Cardiac fibroblast (primary cell): ENCODE measurements at regions not wholly inside any gene's neighbourhood (a gene's known extent, or its start where the extent isn't known, plus 50 kb on each side); places are given as distances from the start of the nearest gene placed in this dataset.
A peak's percentile ranks its signal among the peaks of the same experiment; 100 is the strongest.

Source experiments
- DNase-seq, 2 donors: peaks; one replicate each; pipeline versions ENCODE4 v3.0.0 to v3.0.0-alpha.2; 2010; ENCODE audit warnings: low read depth in 2 of 2
- H3K4me3 ChIP-seq, 2 donors: replicated peaks in 1 of 2; 1 replicate in 1 of 2; 2 replicates in 1 of 2; pipeline ENCODE4 v1.5.1; 2011; ENCODE audit warnings: low read depth in 2 of 2, low read length in 2 of 2, mild to moderate bottlenecking in 2 of 2, moderate library complexity in 1 of 2
- CTCF ChIP-seq: IDR thresholded peaks from one replicate; pipeline ENCODE4 v1.5.1; 2011; ENCODE audit warnings: low read depth, mild to moderate bottlenecking, low read length, inconsistent platforms

- peak; percentile 76 to 85 for DNase-seq
- TF ChIP-seq CTCF = peak; percentile 50
- no peak overlapping the region for H3K4me3 ChIP-seq
Observed at GRCh38 chr9:4375424-4376200, 75.7 kb upstream of the GLIS3 start.

DNA sequence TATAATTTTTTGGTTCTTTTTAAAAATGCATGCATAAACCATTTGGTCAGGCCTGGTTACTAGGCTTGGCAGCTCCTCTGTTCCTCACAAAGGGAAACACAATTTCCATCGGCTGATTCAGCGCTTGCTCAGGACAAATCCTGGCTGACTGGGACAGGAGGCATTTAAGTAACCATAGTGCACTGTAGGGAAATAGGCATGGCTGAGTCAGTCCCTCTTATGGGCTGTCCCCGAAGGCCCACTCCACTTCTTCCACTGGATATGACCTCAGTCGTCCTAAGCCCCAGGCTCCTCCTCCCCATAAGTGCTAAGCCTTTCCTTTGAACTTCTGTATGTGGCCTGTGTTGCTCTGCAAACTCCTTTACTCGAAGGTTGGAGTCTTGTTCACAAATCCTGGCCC is 71.2 kb upstream of the GLIS3 start:
- no peak overlapping the region for H3K4me3 ChIP-seq
- peak; percentile 81 to 98 for DNase-seq
- TF ChIP-seq CTCF = no peak

- no peak for TF ChIP-seq CTCF
- no peak for DNase-seq
- H3K4me3 ChIP-seq = no peak overlapping the region
Observed at GRCh38 chr9:4370501-4370900, 70.6 kb upstream of the GLIS3 start.

- H3K4me3 ChIP-seq = no peak overlapping the region
- peak; percentile 94 for TF ChIP-seq CTCF
- DNase-seq = peak; percentile 71 to 75
Observed at GRCh38 chr9:4366591-4367330, 66.9 kb upstream of the GLIS3 start.

DNA sequence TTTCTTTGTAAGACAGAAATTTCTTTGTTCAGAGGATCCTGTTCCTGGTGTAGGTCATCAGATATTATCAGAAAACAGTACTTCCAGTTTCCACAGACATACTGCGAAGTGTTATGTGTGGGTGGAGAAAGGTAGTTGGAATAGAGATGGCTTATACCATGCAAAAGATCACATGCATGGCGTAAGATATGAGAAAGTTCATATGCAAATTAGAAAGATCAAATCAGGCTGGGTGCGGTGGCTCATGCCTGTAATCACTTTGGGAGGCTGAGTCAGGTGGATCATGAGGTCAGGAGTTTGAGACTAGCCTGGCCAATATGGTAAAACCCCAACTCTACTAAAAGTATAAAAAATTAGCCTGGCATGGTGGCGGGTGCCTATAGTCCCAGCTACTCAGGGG is 65.2 kb upstream of the GLIS3 start:
- no peak for DNase-seq
- H3K4me3 ChIP-seq = no peak overlapping the region
- TF ChIP-seq CTCF = no peak

- TF ChIP-seq CTCF = no peak
- no peak for DNase-seq
- no peak overlapping the region for H3K4me3 ChIP-seq
Observed at GRCh38 chr9:4362281-4362680, 62.4 kb upstream of the GLIS3 start.
